Suprapubic skin (tissue), 3 donors: ENCODE measurements at regions not wholly inside any gene's neighbourhood (a gene's known extent, or its start where the extent isn't known, plus 50 kb on each side); places are given as distances from the start of the nearest gene placed in this dataset.

Source experiments
- EP300 ChIP-seq: sonication (generic); formaldehyde crosslinking; IDR thresholded peaks from one replicate; pipeline ENCODE4 v1.6.1; 2017; ENCODE audit warnings: antibody characterized with exemption
- TF ChIP-seq, protein P1 (sequence below), 2 donors: fragments of 200-600 bp in 1 of 2; fragments of 450-650 bp in 1 of 2; sonication (generic) in 1 of 2; IDR thresholded peaks; one replicate each; pipeline ENCODE4 v1.5.1; 2016 to 2019; ENCODE audit warnings: antibody characterized with exemption in 2 of 2, mild to moderate bottlenecking in 1 of 2, moderate library complexity in 1 of 2

DNA sequence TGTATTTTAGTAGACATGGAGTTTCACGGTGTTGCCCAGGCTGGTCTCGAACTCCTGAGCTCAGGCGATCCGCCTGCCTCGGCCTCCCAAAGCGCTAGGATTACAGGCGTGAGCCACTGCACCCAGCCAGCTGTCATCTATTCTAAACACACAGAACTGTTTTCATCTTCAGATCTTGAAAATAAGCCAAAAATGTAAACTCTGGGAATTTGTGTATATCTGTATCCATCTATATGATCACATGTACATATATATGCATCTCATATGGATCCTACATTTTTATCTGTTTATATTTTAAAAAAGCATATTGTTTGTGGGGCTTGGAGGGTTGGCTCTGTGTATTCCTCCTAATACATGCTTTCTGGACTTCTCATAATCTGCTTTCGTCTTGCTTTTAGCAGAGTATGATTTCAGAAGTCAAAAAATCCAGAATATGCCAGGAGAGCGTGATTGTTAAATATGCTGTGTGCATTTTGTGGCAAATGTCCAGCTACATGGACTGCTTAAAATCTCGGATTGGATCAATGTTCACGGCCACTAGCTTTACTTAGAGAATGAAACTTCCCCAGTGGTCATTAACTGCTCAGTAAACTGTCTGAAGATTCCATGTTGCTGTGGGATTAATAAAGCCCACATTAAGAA, 274.4 kb upstream of the IRX1 start:
- TF ChIP-seq, protein P1, sequence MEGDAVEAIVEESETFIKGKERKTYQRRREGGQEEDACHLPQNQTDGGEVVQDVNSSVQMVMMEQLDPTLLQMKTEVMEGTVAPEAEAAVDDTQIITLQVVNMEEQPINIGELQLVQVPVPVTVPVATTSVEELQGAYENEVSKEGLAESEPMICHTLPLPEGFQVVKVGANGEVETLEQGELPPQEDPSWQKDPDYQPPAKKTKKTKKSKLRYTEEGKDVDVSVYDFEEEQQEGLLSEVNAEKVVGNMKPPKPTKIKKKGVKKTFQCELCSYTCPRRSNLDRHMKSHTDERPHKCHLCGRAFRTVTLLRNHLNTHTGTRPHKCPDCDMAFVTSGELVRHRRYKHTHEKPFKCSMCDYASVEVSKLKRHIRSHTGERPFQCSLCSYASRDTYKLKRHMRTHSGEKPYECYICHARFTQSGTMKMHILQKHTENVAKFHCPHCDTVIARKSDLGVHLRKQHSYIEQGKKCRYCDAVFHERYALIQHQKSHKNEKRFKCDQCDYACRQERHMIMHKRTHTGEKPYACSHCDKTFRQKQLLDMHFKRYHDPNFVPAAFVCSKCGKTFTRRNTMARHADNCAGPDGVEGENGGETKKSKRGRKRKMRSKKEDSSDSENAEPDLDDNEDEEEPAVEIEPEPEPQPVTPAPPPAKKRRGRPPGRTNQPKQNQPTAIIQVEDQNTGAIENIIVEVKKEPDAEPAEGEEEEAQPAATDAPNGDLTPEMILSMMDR (IDR thresholded peaks at IDR 0.05): no peak
- TF ChIP-seq EP300: no peak
